GM12874 (cell line): ENCODE measurements at regions not wholly inside any gene's neighbourhood (a gene's known extent, or its start where the extent isn't known, plus 50 kb on each side); places are given as distances from the start of the nearest gene placed in this dataset.

Experiments
- CTCF ChIP-seq: IDR thresholded peaks from 2 replicates; pipeline ENCODE4 v1.5.1; 2011; ENCODE audit warnings: low read depth, mild to moderate bottlenecking, control low read depth, low read length, moderate library complexity; ENCODE audit not compliant: insufficient read depth

- TF ChIP-seq CTCF = no peak
These were observed 173.6 kb upstream of the SGK1 start for GRCh38 chr6:134491477-134491876.

- TF ChIP-seq CTCF = no peak
These were observed 164.8 kb upstream of the SGK1 start for GRCh38 chr6:134482593-134483270.

- no peak for TF ChIP-seq CTCF
These were observed 164.1 kb upstream of the SGK1 start for GRCh38 chr6:134481966-134482365.

- no peak for TF ChIP-seq CTCF
These were observed 162.7 kb upstream of the SGK1 start for GRCh38 chr6:134480593-134480992.

- no peak for TF ChIP-seq CTCF
These were observed 161.0 kb upstream of the SGK1 start for GRCh38 chr6:134478764-134479399.

- no peak for TF ChIP-seq CTCF
These were observed 160.2 kb upstream of the SGK1 start for GRCh38 chr6:134477991-134478635.

- no peak for TF ChIP-seq CTCF
These were observed 157.0 kb upstream of the SGK1 start for GRCh38 chr6:134474955-134475354.
